Stimulated activated CD8-positive, alpha-beta memory T cell treated with anti-CD3 and anti-CD28 coated beads, Interleukin-7, amount 100 ng/mL, for 4 hours (primary cell): ENCODE measurements at regions not wholly inside any gene's neighbourhood (a gene's known extent, or its start where the extent isn't known, plus 50 kb on each side); places are given as distances from the start of the nearest gene placed in this dataset.
"Not testable (repeated sequence)": the region's sequence is repeated elsewhere in the genome, so short reads cannot be mapped to it uniquely, and the experiment has no call there.

Experiments used
- DNase-seq, 2 donors: peaks; one replicate each; pipeline ENCODE4 v3.0.0-alpha.2; 2020; ENCODE audit warnings: low read depth in 2 of 2

DNA sequence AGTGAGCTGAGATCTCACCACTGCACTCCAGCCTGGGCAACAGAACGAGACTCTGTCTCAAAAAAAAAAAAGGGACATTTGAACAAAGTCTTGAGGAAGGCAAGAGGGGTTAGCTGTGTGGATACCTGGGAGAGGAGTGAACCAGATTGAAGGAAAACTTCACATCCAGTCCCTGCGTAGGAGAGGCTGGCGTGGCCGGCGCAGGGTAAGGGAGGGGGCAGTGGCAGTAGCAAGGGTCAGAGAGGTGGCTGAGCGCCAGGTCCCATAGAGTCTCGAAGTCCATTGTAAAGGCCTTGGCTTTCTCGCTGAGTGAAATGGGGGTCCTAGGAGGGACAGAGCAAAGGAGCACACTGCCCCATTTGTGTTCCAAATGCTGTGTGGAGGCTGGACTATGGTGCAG is 171.8 kb upstream of the WSCD1 start:
- no peak for DNase-seq

DNA sequence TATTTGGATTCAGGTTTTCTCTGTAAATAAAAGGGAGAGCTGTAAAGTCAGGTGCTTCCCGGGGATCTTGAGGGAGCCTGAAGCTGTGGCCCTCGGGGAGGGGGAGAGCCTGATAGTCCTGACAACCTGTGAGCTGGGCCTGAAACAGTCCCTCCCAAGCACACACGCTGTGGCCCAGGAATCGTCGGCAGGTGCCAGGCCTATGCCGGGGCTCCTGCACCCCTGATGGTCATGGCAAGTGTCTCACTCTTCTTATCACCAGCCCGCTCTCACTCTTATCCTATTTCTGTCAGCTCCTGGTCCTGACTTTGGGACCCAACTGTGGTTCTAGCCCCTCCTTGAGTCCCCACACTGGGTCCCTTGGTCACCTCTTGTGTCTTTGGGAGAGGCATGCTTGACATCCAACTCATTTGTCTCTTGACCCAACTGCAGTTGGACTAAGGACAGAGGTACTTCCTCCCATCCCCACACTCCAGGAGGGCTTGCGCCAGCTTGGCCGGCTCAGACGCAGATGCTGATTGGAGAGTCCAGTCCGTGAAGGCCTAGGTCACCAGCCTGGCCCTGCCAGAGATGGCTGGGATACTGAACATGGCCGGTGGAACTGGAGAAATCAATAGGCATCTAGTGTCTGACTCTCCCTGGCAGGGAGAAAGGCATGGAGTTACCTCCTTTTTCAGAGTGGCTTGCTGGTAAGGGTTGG is 170.5 kb upstream of the WSCD1 start:
- DNase-seq, result no peak

DNA sequence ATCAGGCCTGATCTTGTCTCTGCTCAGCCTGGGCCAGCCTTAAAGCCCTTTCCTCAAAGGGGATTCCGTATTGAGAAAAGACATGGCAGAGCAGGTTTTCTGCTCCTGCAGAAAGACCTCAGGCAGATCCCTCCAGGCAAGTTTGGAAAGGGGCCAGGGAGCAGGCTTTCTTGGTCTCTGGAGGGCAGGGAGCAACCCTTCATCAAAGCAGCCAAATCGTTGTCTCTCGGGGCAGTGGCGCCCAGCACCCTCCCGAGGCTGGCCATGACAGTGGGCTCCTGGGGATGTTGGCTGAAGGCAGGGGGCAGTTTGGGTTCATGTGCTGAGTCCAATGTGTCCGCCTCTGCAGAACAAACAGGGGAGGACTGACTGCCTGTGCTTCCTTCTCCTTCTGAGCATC is 168.4 kb upstream of the WSCD1 start:
- no peak for DNase-seq

DNA sequence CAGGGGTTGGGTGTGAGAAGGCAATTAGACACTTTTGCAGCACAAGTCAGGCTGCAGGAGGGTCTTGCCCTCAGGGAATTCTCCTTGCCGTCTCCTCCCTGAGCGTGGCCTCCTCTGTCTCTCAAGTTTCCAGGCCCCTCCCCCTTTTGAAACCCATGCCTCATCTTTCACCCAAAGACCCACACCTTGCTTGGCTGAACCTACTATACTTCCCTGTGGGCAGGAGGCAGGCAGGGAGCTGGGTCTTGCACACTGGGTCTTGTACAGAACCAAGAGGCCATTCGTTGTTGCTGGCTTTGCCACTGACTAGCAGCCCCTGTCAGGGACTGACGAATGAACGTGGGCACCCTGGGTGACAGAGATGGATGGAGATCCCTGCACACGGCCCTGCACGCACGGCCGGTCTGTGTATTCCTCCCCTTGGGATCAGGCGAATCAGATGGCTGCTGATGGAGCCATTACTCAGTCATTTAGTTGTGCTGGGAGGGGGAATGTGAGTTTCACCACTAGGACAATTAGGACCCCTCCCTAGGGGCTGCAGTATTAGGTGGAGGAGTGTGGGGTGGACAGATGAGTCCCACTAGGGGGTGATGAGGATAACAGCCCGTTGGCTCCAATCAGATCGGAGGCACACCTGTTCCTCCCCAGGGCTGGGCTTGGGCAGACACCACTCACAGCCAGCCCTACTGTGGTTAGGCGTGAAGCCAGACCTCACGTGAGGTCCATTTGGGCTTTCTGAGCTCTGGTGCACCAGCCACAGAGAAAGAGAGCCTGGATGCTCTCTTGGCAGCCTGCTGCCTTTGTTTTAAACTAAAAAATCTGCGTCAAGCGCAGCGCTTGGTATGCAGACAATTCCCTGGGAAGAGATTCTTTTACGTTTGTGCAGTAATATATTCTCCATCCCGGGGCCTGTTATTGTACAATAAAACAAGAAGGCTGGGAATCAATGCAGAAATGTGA is 167.7 kb upstream of the WSCD1 start:
- DNase-seq, result no peak

GRCh38 chr17:5911919-5912318 is 158.3 kb upstream of the WSCD1 start:
- DNase-seq, result no peak

DNA sequence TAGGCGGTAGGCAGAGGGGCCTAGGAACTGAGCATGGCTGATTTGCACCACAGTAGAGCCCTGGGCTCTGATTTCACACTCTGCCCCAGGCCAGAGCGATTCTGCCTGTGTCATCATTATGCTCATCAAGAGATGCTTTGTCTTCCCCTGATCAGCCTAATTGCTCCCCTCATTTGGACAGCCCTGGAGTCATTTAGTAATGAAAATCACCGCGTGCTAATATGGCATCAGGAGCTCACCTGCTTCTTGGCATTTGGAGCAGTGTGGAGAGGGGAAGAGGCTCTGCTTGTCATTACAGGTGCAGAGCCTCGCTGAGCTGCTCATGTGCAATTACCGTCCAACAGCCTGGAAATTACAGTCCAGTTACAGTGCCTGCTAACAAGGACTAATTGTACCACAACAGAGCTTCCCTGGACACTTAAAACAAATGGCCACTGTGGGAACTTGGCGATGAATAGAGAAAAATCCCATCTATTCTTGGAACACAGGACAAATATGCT is 157.1 kb upstream of the WSCD1 start:
- no peak for DNase-seq

DNA sequence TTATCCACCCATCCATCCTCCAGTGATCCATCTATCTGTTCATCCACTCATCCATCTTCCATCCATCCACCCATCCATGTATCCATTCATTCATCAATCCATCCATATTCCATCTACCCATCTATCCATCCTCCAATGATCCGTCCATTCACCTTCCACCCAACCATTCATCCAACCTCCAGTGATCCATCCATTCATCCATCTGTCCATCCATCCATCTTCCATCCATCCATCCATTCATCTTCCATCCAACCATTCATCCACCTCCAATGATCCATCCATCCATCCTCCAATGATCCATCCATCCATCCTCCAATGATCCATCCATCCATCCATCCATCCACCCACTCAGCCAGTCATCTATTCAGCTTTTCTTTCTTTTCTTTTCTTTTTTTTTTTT is 156.5 kb upstream of the WSCD1 start:
- no peak for DNase-seq

GRCh38 chr17:5915337-5915736 is 154.8 kb upstream of the WSCD1 start:
- DNase-seq, result no peak

DNA sequence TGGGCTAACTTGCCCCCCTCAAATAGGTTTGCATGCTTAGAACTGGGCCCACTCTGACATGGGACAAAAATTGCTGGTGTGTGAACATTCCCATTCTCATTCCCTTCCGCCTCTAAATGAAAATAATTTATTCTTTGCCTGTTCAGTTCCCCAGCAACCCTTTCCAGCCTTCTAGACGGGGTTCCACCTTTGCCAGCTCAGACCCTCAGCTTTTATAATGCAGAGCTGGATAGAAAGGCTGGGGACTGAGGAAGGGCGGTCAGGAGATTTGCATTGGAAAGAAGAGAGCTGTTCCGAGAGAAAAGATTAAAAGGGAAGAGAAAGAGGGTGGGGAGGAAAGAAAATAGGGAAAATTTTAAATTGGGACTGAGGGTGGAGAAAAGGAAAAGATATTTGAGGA is 151.1 kb upstream of the WSCD1 start:
- DNase-seq, result no peak

DNA sequence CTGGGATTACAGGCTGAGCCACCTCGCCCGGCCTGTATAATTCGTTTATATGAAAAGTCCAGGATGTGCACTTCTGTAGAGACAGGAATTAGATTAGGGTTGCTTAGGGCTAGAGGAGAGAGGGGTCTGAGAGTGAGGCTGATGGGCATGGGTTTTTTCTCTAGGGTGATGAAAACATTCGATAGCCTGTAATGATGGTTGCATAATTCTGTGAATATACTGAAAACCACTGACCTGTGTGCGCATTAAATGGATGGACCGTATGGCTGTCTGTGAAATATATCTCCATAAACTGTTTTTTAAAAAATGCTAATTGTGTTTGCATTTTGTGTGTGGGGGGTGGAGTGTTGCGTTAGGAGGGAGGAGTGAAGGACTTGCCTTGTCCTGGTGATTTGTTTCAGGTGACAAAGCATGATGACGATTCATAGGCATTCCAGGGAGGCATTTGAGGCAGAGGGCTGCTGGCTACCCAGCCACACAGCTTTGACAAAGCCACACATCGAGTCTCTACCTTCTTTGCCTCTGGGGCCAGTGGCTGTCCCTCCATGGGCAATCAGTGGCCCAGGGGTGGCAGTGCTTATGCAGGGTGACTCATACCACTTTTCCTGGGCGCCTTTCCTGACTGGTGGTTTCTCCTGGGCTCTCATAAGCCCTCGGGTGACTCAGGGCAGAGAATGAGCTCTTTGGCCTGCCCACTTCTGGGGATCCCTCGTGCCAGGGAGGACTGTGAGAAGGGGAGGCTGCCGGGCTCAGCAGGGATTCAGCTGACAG is 148.5 kb upstream of the WSCD1 start:
- DNase-seq, result no peak

- no peak for DNase-seq
Observed at GRCh38 chr17:5922476-5922875, 147.7 kb upstream of the WSCD1 start.

GRCh38 chr17:5929721-5930120 is 140.5 kb upstream of the WSCD1 start:
- no peak for DNase-seq

DNA sequence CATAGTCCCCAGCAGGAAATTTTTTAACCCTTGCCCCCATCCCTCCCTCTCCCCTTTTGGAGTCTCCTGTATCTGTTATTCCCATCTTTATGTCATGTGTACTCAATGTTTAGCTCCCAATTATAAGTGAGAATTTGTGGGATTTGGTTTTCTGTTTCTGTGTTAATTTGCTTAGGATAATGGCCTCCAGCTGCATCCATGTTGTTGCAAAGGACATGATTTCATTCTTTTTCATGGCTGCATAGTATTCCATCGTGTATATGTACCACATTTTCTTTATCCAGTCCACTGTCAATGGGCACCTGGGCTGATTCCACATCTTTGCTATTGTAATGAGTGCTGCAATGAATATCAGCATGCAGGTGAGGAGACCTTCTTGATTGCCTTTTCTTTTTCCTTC is 139.6 kb upstream of the WSCD1 start:
- DNase-seq, result not testable (repeated sequence)

DNA sequence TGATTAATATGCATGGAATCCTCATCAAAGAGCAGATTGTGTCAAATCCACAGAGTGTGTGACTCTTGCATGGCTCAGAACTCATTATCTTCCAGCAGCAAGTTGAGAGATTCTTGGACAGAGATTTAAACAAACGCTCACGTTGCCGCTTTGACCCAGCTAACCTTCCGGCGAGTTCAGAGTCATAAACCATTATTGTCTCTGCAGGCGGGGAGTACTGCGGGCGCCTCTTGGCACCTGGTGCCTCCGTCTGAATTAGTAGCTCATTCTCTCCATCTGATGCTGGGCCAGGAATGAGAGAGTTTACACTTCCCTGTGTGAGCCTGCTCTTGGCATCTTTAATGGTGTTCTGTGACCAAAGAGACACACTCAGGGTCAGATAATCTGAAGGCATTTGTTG is 138.6 kb upstream of the WSCD1 start:
- DNase-seq, result no peak

DNA sequence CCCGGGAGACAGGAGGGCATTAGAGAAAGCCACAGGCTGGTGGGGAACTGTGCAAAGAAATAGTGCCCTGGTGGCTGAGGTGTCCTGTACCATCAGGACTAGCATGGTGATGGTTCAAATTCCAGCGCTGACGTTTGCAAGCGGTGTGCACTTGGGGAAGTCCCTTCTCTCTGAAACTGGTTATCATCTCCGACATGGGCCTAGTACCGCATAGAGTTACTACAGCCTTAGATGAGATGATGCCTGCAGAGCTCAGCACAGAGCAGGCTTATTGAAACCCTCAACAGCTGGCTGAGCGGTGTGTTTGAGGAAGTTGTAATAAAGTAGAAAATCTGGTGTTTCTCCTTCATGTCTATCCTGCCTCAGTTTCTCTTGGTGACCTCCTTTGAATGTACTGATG is 136.7 kb upstream of the WSCD1 start:
- no peak for DNase-seq

- no peak for DNase-seq
Observed at GRCh38 chr17:5941258-5941657, 128.9 kb upstream of the WSCD1 start.

DNA sequence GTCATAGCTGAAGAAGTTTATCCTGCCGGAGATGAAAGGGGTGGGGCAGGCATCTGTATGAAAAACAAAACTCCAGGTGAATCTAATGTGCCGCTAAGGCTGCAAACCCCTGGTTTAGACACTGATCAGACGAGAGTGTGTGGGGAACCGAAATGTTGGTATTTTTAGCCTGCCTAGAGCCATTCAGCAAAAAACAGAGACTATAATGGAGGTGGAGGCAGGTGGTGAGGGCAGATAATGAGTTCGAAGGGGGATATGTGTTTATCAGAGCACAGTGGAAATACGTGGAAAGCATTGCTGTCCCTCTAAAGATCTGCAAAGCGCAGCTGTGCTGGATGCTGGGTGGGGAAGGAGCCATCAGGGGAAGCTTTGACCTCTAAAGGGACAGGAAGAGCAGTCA is 127.5 kb upstream of the WSCD1 start:
- DNase-seq, result no peak

DNA sequence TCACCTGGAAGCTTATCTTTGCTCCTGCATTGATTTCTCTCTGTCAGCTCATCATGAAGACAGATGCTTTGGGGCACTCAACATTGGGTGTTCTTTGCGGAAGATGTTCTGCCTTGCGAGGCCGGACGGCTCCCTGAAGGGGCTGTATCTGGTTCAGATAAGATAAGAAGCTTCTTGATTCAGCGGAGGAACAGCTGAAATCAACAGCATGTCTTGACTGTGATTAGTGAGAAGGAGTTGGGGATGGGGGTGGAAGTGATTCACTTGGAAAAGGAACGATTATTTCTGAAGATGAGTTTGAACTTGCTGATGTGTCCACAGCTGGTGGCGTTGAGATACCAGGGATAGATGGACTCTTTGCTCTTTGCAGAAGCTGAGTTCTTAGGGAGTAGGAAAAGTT is 126.9 kb upstream of the WSCD1 start:
- DNase-seq, result no peak

- no peak for DNase-seq
Observed at GRCh38 chr17:5943982-5944381, 126.2 kb upstream of the WSCD1 start.

DNA sequence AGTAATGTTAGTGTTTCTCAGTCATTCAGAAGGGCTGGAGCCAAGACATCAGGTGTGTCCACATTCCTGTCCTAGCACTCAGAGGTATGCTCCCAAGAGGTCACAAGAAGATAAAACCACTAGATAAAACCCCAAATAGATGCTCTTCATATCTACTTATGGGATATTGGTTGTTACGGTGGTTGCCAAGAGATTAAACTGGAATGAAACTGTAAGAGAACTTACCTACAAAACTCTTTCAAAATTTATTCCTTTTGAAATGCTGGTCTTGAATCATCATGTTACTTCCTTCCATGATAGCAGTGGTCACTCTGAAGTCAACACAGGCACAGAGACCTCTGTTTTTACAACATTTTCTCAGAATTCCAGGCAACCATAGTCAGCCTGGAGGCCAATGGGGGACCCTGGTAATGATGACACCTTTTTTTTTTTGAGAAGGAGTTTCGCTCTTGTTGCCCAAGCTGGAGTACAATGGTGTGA is 122.4 kb upstream of the WSCD1 start:
- DNase-seq, result no peak

GRCh38 chr17:5948811-5949210 is 121.4 kb upstream of the WSCD1 start:
- no peak for DNase-seq

GRCh38 chr17:5950878-5951277 is 119.3 kb upstream of the WSCD1 start:
- DNase-seq, result no peak
